Spleen (tissue), 7 donors: ENCODE measurements at regions not wholly inside any gene's neighbourhood (a gene's known extent, or its start where the extent isn't known, plus 50 kb on each side); places are given as distances from the start of the nearest gene placed in this dataset.

Experiments
- POLR2A ChIP-seq, 3 donors: fragments of 450-650 bp; IDR thresholded peaks; one replicate each; pipeline ENCODE4 v1.5.1; 2017; ENCODE audit warnings: antibody characterized with exemption in 3 of 3, mild to moderate bottlenecking in 1 of 3
- TF ChIP-seq, protein P1 (sequence below), 11 experiments: fragments of 200-600 bp in 7 of 11; fragments of 450-650 bp in 4 of 11; sonication (generic) in 4 of 11; IDR thresholded peaks in 8 of 11; conservative IDR thresholded peaks in 3 of 11; 1 replicate in 7 of 11; 2 replicates in 4 of 11; pipeline versions ENCODE4 v1.4.0 to v1.8.0; 2016 to 2021; ENCODE audit warnings: antibody characterized with exemption in 11 of 11, inconsistent platforms in 4 of 11, mild to moderate bottlenecking in 1 of 11
- donor health status: DM: no; HTN: no; CAD: no; lungs with moderate emphysema.
- donor health status: DM: no; HTN: no; CAD: no.
- donor health status: DM: no; HTN: no; CAD: no.

GRCh38 chr14:51318813-51319597 is 79.0 kb downstream of the TMX1 start:
- TF ChIP-seq, protein P1, sequence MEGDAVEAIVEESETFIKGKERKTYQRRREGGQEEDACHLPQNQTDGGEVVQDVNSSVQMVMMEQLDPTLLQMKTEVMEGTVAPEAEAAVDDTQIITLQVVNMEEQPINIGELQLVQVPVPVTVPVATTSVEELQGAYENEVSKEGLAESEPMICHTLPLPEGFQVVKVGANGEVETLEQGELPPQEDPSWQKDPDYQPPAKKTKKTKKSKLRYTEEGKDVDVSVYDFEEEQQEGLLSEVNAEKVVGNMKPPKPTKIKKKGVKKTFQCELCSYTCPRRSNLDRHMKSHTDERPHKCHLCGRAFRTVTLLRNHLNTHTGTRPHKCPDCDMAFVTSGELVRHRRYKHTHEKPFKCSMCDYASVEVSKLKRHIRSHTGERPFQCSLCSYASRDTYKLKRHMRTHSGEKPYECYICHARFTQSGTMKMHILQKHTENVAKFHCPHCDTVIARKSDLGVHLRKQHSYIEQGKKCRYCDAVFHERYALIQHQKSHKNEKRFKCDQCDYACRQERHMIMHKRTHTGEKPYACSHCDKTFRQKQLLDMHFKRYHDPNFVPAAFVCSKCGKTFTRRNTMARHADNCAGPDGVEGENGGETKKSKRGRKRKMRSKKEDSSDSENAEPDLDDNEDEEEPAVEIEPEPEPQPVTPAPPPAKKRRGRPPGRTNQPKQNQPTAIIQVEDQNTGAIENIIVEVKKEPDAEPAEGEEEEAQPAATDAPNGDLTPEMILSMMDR (IDR thresholded peaks at IDR 0.05 in 8 of 11, conservative IDR thresholded peaks at IDR 0.05 in 3 of 11), result no peak
- no peak for TF ChIP-seq POLR2A (IDR thresholded peaks at IDR 0.05)
